ENCODE measurements at regions not wholly inside any gene's neighbourhood (a gene's known extent, or its start where the extent isn't known, plus 50 kb on each side); places are given as distances from the start of the nearest gene placed in this dataset.
"Not testable (repeated sequence)": the region's sequence is repeated elsewhere in the genome, so short reads cannot be mapped to it uniquely, and the experiment has no call there.

GRCh38 chrX:130555757-130556156 lies 154.0 kb downstream of the RBMX2 start:
- H3K4me1 ChIP-seq = peaks cover 4% of the 10 kb centered on the region; the same call in 1 of the 2 replicates
- no peak for TF ChIP-seq CTCF (IDR thresholded peaks at IDR 0.05; ENCODE audit: low read depth, low read length)

GRCh38 chrX:130556951-130557350 lies 155.2 kb downstream of the RBMX2 start:
- no peak for TF ChIP-seq CTCF (IDR thresholded peaks at IDR 0.05; ENCODE audit: low read depth, low read length)
- H3K36me3 ChIP-seq = no peaks in the 10 kb centered on the region
- peaks cover 4% of the 10 kb centered on the region; the same call in 1 of the 2 replicates for H3K4me1 ChIP-seq
- DNase-seq = no peak
- H3K9me3 ChIP-seq = no peaks in the 10 kb centered on the region
- H3K27me3 ChIP-seq = no peaks in the 10 kb centered on the region
- no peak overlapping the region for H3K4me3 ChIP-seq (ENCODE audit: low read depth, low read length)

More at GRCh38 chrX:130555757-130556156, 154.0 kb downstream of the RBMX2 start:
- no peaks in the 10 kb centered on the region for H3K9me3 ChIP-seq
- H3K4me3 ChIP-seq (ENCODE audit: low read depth, low read length) = no peak overlapping the region
- H3K27me3 ChIP-seq = no peaks in the 10 kb centered on the region
- no peaks in the 10 kb centered on the region for H3K36me3 ChIP-seq
- no peak for DNase-seq

- Histone ChIP-seq H3K4me1 (no peaks in the 10 kb centered on the region), H3K4me3 (ENCODE audit: low read depth, low read length) (no peak overlapping the region), H3K9me3 (no peaks in the 10 kb centered on the region), H3K36me3 (no peaks in the 10 kb centered on the region), H3K27me3 (no peaks in the 10 kb centered on the region)
- DNase-seq = no peak
- TF ChIP-seq CTCF (IDR thresholded peaks at IDR 0.05; ENCODE audit: low read depth, low read length) = no peak
Observed at GRCh38 chrX:130560544-130560943, 158.8 kb downstream of the RBMX2 start.

GRCh38 chrX:130561930-130562329 lies 160.1 kb downstream of the RBMX2 start:
- no peak for DNase-seq
- no peak for TF ChIP-seq CTCF (IDR thresholded peaks at IDR 0.05; ENCODE audit: low read depth, low read length)
- no peaks in the 10 kb centered on the region for H3K4me1 ChIP-seq
- no peaks in the 10 kb centered on the region for H3K9me3 ChIP-seq
- no peaks in the 10 kb centered on the region for H3K36me3 ChIP-seq
- no peak overlapping the region for H3K4me3 ChIP-seq (ENCODE audit: low read depth, low read length)
- no peaks in the 10 kb centered on the region for H3K27me3 ChIP-seq

GRCh38 chrX:130563476-130563875 lies 161.7 kb downstream of the RBMX2 start:
- no peak for DNase-seq
- no peak for TF ChIP-seq CTCF (IDR thresholded peaks at IDR 0.05; ENCODE audit: low read depth, low read length)
- Histone ChIP-seq H3K9me3 (no peaks in the 10 kb centered on the region), H3K4me1 (no peaks in the 10 kb centered on the region), H3K4me3 (ENCODE audit: low read depth, low read length) (no peak overlapping the region), H3K27me3 (no peaks in the 10 kb centered on the region), H3K36me3 (no peaks in the 10 kb centered on the region)

- no peak for DNase-seq
- H3K4me3 ChIP-seq (ENCODE audit: low read depth, low read length) = no peak overlapping the region
- H3K36me3 ChIP-seq = no peaks in the 10 kb centered on the region
- H3K9me3 ChIP-seq = no peaks in the 10 kb centered on the region
- no peaks in the 10 kb centered on the region for H3K4me1 ChIP-seq
- no peaks in the 10 kb centered on the region for H3K27me3 ChIP-seq
- no peak for TF ChIP-seq CTCF (IDR thresholded peaks at IDR 0.05; ENCODE audit: low read depth, low read length)
Observed at GRCh38 chrX:130566028-130566683, 164.4 kb downstream of the RBMX2 start.

GRCh38 chrX:130573030-130573429 lies 171.2 kb downstream of the RBMX2 start:
- H3K4me3 ChIP-seq (ENCODE audit: low read depth, low read length); H3K36me3 ChIP-seq; H3K4me1 ChIP-seq; H3K27me3 ChIP-seq; DNase-seq; H3K9me3 ChIP-seq: not testable (repeated sequence)
